ENCODE measurements at regions not wholly inside any gene's neighbourhood (a gene's known extent, or its start where the extent isn't known, plus 50 kb on each side); places are given as distances from the start of the nearest gene placed in this dataset.

DNA sequence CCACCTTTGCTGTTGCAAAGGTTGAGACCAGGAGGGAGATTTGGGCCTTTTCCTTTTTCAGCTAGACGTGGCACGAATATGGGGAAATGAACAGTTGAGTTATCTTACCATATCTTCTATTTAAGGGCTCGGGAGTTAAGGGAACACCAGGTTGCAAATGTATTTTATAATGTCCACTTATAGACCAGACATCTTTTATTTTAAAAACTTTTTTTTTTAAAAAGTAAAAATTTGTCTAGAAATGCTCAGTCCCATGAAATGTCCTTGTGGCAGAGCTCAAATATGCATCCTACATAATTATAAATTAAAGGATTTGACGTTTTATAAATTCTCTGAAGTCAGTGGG lies 103.6 kb upstream of the VEPH1 start:
- Histone ChIP-seq H3K9me3 (replicated peaks; ENCODE audit: control insufficient read depth, insufficient read depth, low read depth, low read length) (no peaks in the 10 kb centered on the region), H3K27ac (ENCODE audit: extremely low read depth, low read depth, low read length) (no peak overlapping the region), H3K4me2 (ENCODE audit: insufficient read depth, low read length) (peak overlapping the region; percentile 33; the same call in 1 of the 2 replicates), H3K9me1 (ENCODE audit: control insufficient read depth, insufficient read depth, low read length) (no peaks in the 10 kb centered on the region), H3K27me3 (ENCODE audit: control insufficient read depth in 2 of 2, insufficient read depth in 2 of 2, low read length in 2 of 2) (no peaks in the 10 kb centered on the region; a peak in 1 of 5 replicates), H2AFZ (ENCODE audit: low read depth, low read length) (peak overlapping the region; percentile 30; the same call in 1 of the 2 replicates), H4K20me1 (replicated peaks; ENCODE audit: control insufficient read depth, insufficient read depth, low read length) (no peaks in the 10 kb centered on the region), H3K79me2 (ENCODE audit: control insufficient read depth, insufficient read depth, low read length) (no peaks in the 10 kb centered on the region), H3K4me3 (no peak overlapping the region), H3K4me1 (replicated peaks in 1 of 2; ENCODE audit: control insufficient read depth in 2 of 2, insufficient read depth in 2 of 2, low read length in 2 of 2) (no peaks in the 10 kb centered on the region), H3K9ac (ENCODE audit: insufficient read depth in 1 of 2, low read depth in 2 of 2, low read length in 2 of 2) (no peak overlapping the region), H3K36me3 (ENCODE audit: control insufficient read depth, insufficient read depth, low read length) (no peaks in the 10 kb centered on the region)
- 20% methylated on average over 4 of the region's 4 CpGs for WGBS (ENCODE audit: insufficient coverage, low coverage, missing lambda C conversion rate)
- in situ Hi-C loops (cut with MboI) (loop anchor here (25.0 kb wide), 1 partner anchor 1180 kb away; no protein-coding TSS in a partner anchor), intact Hi-C loops (cut with micrococcal nuclease) (no loop called here)
- ChIA-PET CTCF (ENCODE audit: low intra/inter-chr PET ratio) (interaction anchor here (1.1 kb wide), 1 partner anchor 1185 kb away, joined by 3 read pairs; no protein-coding TSS in a partner anchor), POLR2A (interaction anchor here (1.2 to 2.1 kb wide), 2 partner anchors 9 to 11 kb away, joined by 4 to 9 read pairs; no protein-coding TSS in a partner anchor)
- FAIRE-seq (no peak), ATAC-seq (no peak), DNase-seq (ENCODE audit: extremely low read depth in 1 of 4, low spot score in 3 of 4) (no peak)
- BruUV-seq (replicated peaks), result no TSS peak
- TF ChIP-seq SIN3B (IDR thresholded peaks at IDR 0.05; ENCODE audit: low read depth) (no peak), ZNF124 (CRISPR knock-in tag; IDR thresholded peaks at IDR 0.05) (no peak), FOXK1 (CRISPR knock-in tag; IDR thresholded peaks at IDR 0.05; ENCODE audit: borderline replicate concordance) (no peak), FOSL1 (tag; conservative IDR thresholded peaks at IDR 0.05) (0 out of 2 replicates have a peak, but pooled peaks have one; percentile 32), HDAC3 (IDR thresholded peaks at IDR 0.05; ENCODE audit: borderline replicate concordance, partially characterized antibody) (no peak), PRMT5 (CRISPR knock-in tag; IDR thresholded peaks at IDR 0.05) (no peak), ZNF644 (tag; IDR thresholded peaks at IDR 0.05; ENCODE audit: low read depth) (no peak), CHCHD3 (CRISPR knock-in tag; IDR thresholded peaks at IDR 0.05) (no peak)
- TF ChIP-seq, protein P1, sequence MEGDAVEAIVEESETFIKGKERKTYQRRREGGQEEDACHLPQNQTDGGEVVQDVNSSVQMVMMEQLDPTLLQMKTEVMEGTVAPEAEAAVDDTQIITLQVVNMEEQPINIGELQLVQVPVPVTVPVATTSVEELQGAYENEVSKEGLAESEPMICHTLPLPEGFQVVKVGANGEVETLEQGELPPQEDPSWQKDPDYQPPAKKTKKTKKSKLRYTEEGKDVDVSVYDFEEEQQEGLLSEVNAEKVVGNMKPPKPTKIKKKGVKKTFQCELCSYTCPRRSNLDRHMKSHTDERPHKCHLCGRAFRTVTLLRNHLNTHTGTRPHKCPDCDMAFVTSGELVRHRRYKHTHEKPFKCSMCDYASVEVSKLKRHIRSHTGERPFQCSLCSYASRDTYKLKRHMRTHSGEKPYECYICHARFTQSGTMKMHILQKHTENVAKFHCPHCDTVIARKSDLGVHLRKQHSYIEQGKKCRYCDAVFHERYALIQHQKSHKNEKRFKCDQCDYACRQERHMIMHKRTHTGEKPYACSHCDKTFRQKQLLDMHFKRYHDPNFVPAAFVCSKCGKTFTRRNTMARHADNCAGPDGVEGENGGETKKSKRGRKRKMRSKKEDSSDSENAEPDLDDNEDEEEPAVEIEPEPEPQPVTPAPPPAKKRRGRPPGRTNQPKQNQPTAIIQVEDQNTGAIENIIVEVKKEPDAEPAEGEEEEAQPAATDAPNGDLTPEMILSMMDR (IDR thresholded peaks at IDR 0.05 in 2 of 3, conservative IDR thresholded peaks at IDR 0.05 in 1 of 3; ENCODE audit: insufficient read depth in 2 of 3, low read depth in 1 of 3, low read length in 3 of 3), result 0 out of 6 replicates have a peak, but pooled peaks of 1 of the 3 experiments have one; percentile 6
- TF ChIP-seq, protein P2, sequence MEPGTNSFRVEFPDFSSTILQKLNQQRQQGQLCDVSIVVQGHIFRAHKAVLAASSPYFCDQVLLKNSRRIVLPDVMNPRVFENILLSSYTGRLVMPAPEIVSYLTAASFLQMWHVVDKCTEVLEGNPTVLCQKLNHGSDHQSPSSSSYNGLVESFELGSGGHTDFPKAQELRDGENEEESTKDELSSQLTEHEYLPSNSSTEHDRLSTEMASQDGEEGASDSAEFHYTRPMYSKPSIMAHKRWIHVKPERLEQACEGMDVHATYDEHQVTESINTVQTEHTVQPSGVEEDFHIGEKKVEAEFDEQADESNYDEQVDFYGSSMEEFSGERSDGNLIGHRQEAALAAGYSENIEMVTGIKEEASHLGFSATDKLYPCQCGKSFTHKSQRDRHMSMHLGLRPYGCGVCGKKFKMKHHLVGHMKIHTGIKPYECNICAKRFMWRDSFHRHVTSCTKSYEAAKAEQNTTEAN (CRISPR knock-in tag; IDR thresholded peaks at IDR 0.05), result no peak
- TF ChIP-seq, protein P3, sequence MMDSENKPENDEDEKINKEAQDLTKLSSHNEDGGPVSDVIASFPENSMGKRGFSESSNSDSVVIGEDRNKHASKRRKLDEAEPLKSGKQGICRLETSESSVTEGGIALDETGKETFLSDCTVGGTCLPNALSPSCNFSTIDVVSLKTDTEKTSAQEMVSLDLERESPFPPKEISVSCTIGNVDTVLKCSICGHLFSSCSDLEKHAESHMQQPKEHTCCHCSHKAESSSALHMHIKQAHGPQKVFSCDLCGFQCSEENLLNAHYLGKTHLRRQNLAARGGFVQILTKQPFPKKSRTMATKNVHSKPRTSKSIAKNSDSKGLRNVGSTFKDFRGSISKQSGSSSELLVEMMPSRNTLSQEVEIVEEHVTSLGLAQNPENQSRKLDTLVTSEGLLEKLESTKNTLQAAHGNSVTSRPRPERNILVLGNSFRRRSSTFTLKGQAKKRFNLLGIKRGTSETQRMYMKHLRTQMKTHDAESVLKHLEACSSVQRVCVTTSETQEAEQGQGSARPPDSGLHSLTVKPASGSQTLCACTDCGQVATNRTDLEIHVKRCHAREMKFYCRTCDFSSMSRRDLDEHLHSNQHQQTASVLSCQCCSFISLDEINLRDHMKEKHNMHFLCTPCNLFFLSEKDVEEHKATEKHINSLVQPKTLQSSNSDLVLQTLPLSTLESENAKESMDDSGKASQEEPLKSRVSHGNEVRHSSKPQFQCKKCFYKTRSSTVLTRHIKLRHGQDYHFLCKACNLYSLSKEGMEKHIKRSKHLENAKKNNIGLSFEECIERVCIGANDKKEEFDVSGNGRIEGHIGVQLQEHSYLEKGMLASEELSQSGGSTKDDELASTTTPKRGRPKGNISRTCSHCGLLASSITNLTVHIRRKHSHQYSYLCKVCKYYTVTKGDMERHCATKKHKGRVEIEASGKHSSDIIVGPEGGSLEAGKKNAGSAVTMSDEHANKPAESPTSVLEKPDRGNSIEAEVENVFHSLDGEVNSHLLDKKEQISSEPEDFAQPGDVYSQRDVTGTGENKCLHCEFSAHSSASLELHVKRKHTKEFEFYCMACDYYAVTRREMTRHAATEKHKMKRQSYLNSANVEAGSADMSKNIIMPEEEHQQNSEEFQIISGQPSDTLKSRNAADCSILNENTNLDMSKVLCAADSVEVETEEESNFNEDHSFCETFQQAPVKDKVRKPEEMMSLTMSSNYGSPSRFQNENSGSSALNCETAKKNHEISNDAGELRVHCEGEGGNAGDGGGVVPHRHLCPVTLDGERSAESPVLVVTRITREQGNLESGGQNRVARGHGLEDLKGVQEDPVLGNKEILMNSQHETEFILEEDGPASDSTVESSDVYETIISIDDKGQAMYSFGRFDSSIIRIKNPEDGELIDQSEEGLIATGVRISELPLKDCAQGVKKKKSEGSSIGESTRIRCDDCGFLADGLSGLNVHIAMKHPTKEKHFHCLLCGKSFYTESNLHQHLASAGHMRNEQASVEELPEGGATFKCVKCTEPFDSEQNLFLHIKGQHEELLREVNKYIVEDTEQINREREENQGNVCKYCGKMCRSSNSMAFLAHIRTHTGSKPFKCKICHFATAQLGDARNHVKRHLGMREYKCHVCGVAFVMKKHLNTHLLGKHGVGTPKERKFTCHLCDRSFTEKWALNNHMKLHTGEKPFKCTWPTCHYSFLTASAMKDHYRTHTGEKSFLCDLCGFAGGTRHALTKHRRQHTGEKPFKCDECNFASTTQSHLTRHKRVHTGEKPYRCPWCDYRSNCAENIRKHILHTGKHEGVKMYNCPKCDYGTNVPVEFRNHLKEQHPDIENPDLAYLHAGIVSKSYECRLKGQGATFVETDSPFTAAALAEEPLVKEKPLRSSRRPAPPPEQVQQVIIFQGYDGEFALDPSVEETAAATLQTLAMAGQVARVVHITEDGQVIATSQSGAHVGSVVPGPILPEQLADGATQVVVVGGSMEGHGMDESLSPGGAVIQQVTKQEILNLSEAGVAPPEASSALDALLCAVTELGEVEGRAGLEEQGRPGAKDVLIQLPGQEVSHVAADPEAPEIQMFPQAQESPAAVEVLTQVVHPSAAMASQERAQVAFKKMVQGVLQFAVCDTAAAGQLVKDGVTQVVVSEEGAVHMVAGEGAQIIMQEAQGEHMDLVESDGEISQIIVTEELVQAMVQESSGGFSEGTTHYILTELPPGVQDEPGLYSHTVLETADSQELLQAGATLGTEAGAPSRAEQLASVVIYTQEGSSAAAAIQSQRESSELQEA (IDR thresholded peaks at IDR 0.05; ENCODE audit: low read depth), result no peak
